ENCODE measurements at regions not wholly inside any gene's neighbourhood (a gene's known extent, or its start where the extent isn't known, plus 50 kb on each side); places are given as distances from the start of the nearest gene placed in this dataset.
A peak's percentile ranks its signal among the peaks of the same experiment; 100 is the strongest.
"Not testable (repeated sequence)": the region's sequence is repeated elsewhere in the genome, so short reads cannot be mapped to it uniquely, and the experiment has no call there.

- DNase-seq (ENCODE audit: low spot score) = no peak
Observed at GRCh38 chr2:126228531-126228930, 427.4 kb upstream of the GYPC start.

GRCh38 chr2:126238251-126238650, 417.7 kb upstream of the GYPC start:
- no peak for DNase-seq (ENCODE audit: low spot score)

GRCh38 chr2:126239320-126239955, 416.5 kb upstream of the GYPC start:
- no peak for DNase-seq (ENCODE audit: low spot score)

DNA sequence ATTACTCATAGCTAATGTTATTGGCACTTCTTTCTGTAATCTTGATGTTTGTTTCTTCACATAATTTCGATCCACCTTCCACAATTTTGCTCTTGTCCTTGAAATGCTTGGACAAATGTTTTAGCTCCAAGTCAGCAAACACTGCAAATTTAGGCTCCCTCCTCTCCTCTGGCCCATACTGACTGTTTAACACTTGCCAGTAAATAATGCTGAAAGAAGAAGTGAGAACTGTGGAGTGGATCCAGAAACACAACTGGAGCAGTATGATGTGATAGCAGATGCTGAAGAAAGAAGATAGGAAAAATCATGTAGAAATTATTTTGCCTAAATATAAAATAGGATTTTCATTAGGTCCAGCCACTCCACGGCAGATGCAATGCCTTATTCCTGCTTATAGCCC, 415.0 kb upstream of the GYPC start:
- no peak for DNase-seq (ENCODE audit: low spot score)

DNA sequence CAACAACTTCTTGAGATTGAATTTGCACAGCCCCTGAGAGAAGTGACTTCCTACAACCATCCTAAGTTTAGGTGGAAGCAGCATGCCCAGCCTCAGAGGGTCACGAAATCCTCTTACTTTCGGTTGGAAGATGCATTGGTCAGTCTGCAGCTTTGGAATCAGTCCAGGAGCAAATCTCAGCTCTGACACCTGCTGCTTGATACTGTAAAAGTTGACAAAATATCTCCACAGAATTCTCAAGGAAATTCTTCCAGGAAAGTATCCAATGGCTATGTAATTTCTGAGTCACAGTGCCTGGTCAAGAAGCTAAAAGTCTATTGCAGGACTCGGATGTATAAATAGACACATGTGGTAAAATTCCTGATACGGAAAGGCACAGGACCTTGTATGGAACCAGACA, 414.5 kb upstream of the GYPC start:
- no peak for DNase-seq (ENCODE audit: low spot score)

- peak; percentile 48 for DNase-seq (ENCODE audit: low spot score)
Observed at GRCh38 chr2:126244937-126245336, 411.0 kb upstream of the GYPC start.

- no peak for DNase-seq (ENCODE audit: low spot score)
Observed at GRCh38 chr2:126253669-126254068, 402.3 kb upstream of the GYPC start.

DNA sequence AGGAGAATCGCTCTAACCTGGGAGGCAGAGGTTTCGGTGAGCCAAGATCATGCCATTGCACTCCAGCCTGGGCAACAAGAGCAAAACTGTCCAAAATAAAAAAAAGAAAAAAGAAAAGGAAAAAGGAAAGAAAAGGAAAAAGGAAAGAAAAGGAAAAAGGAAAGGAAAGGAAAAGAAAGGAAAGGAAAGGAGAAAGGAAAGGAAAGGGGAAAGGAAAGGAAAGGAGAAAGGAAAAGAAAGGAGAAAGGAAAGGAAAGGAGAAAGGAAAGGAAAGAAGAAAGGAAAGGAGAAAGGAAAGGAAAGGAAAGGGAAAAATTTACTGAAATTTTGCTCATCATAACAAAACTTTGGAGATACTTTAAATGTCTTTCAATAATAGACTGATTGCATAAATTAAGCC, 391.3 kb upstream of the GYPC start:
- DNase-seq (ENCODE audit: low spot score) = no peak

DNA sequence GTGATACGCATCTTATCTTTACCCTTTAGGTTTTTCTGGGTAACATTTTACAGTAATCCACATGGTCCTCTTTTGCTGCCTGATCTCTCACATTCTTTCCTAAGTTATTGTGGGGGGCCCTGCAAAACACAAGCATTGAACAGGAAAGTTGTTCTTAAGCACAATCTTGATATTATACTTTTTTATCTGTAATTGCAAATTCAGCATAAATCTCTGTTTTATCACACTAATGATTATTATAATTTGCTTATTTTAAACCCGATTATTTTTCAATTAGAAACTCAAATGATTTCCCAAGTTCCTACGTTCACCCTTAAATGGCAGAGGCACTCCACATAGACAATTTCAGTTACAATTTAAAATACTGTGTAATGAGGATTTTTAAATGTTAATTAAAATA, 386.0 kb upstream of the GYPC start:
- DNase-seq (ENCODE audit: low spot score) = no peak

DNA sequence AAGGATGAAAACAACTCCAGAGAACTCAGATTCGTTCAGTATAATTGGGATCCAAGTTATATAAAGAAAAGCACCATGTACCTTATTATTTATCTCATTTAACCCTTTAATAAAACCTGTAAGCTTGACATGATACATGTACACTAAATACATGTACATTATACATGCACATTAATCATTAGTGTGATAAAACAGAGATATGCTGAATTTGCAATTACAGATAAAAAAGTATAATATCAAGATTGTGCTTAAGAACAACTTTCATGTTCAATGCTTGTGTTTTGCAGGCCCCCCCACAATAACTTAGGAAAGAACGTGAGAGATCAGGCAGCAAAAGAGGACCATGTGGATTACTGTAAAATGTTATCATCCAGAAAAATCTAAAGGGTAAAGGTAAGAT, 385.4 kb upstream of the GYPC start:
- DNase-seq (ENCODE audit: low spot score) = no peak

DNA sequence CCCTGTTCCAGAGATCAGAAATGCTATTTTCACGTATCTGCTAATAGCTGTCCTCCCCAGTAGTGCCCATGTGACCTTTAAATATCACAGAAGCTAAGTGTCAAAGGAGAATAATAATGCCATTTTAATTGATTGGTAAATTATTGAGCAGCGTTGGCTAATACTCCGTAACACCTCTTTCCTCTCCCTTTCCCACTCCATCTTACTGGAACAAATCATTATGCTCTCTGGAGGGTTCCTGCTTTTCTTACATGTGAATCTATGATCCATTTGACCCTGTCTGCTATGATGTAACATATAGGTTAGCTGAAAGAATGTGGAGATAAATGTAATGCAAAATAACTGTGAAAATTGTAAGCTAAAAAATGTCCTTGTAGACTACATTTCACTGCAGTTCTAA, 383.6 kb upstream of the GYPC start:
- DNase-seq (ENCODE audit: low spot score) = no peak

- no peak for DNase-seq (ENCODE audit: low spot score)
Observed at GRCh38 chr2:126275098-126275497, 380.9 kb upstream of the GYPC start.

GRCh38 chr2:126276268-126276667, 379.7 kb upstream of the GYPC start:
- not testable (repeated sequence) for DNase-seq (ENCODE audit: low spot score)

- DNase-seq (ENCODE audit: low spot score) = no peak
Observed at GRCh38 chr2:126288362-126288761, 367.6 kb upstream of the GYPC start.

DNA sequence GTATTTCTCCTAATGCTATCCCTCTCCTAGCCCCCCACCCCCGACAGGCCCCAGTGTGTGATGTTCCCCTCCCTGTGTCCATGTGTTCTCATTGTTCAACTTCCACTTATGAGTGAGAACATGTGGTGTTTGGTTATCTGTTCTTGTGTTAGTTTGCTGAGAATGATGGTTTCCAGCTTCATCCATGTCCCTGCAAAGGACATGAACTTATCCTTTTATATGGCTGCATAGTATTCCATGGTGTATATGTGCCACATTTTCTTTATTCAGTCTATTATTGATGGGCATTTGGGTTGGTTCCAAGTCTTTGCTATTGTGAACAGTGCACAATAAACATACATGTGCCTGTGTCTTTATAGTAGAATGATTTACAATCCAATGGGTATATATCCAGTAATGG, 362.0 kb upstream of the GYPC start:
- not testable (repeated sequence) for DNase-seq (ENCODE audit: low spot score)

GRCh38 chr2:126299469-126299976, 356.4 kb upstream of the GYPC start:
- no peak for DNase-seq (ENCODE audit: low spot score)

GRCh38 chr2:126300348-126300747, 355.6 kb upstream of the GYPC start:
- DNase-seq (ENCODE audit: low spot score) = no peak

DNA sequence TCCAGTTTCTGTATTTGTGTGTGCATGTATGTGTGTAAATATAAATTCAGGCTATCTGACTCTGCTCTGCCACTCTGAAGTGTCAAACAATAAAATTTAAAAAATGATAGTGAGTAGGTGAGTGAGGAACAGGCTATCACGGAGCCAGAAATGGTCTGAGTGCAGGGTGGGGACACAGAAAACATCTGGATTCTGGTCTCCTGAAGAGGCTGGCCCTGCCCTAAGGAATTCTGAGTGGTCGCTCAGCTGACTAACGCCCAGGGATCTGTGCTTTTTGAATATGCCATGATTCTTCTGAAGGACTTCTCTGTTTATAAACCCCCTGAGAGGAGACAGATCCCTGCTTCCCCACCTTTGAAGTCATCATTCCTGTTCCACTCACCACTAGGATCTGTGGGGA, 353.9 kb upstream of the GYPC start:
- DNase-seq (ENCODE audit: low spot score) = peak; percentile 7

- DNase-seq (ENCODE audit: low spot score) = no peak
Observed at GRCh38 chr2:126303113-126303512, 352.8 kb upstream of the GYPC start.

DNA sequence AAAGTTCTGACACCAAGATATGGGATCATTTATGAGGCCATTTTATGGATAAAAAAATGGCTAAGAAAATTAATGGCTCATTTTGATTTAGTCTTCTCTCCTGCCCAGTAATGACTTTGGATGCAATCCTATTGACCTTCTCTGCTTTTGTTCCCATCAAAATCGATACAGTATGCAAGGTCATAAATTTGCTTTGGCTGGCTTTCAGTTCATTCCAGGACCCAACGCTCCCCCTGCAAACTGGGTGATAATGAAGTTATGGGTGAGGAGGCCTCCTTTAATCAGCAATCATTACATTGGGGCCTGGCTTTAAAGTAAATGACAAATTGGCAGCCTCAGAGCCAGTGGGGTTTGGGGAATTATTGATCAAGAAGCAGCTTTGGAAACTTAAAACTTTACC, 351.8 kb upstream of the GYPC start:
- no peak for DNase-seq (ENCODE audit: low spot score)

DNA sequence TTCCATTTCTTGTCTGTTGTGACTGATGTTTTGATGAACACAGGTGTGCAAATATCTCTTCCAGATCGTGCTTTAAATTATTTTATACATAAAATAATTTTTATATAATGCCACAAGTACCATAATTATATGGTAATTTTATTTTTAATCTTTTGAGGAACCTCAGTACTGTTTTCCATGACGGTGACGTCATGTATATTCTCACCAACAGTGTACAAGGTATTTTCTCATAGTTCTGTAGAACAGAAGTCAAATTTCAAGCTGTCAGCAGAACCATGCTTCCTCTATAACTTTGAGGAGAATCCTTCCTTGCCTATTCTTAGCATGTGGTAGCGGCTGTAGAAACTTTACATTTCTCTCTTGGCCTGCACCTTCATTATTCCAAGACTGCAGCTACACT, 349.4 kb upstream of the GYPC start:
- no peak for DNase-seq (ENCODE audit: low spot score)

DNA sequence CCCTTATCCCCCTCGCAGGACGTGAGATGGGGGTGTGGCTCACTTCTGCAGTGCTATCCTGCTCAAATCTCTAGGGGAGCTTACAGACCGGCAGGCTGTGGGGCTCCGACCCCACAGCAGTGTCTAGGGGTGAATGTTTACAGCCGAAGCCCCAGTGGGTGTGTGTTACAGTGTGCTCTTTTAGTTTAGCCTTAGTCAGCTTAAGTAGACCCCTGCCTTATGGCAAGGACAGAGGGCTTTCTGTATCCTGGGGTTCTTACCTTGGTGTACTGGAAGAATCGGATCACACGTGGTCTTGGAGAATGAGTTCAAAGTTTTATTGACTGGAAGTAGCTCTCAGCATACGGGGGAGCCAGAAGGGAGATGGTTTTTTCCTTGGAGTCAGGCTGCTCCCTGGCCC, 348.2 kb upstream of the GYPC start:
- no peak for DNase-seq (ENCODE audit: low spot score)

DNA sequence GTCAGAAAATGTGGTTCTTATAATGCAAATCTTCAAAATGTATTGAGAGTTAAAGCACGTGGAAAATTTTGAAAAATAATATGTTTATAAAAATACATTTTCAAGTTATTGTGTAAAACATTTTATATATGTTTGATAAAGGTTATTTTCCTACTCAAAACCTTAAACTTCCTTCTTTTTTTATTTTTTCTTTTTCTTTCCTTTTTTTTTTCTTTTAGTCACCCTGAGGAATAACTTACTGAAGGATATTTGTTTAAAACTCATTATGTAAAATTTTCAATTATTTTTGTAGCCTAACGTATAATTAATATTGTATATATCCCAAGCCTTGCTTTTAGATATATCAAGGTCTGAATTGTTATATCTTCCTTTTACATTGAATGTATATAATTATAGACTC, 346.8 kb upstream of the GYPC start:
- DNase-seq (ENCODE audit: low spot score) = no peak

- no peak for DNase-seq (ENCODE audit: low spot score)
Observed at GRCh38 chr2:126312579-126312978, 343.4 kb upstream of the GYPC start.

GRCh38 chr2:126315828-126316227, 340.1 kb upstream of the GYPC start:
- peak; percentile 10 for DNase-seq (ENCODE audit: low spot score)
